Lower leg skin (tissue), 3 donors: ENCODE measurements at regions not wholly inside any gene's neighbourhood (a gene's known extent, or its start where the extent isn't known, plus 50 kb on each side); places are given as distances from the start of the nearest gene placed in this dataset.

Source experiments
- POLR2A ChIP-seq, 2 donors: fragments of 450-650 bp; IDR thresholded peaks; one replicate each; pipeline ENCODE4 v1.6.1; 2016 to 2017; ENCODE audit warnings: antibody characterized with exemption in 2 of 2, mild to moderate bottlenecking in 1 of 2, moderate library complexity in 1 of 2
- TF ChIP-seq, protein P1 (sequence below), 3 donors: fragments of 450-650 bp; IDR thresholded peaks; one replicate each; pipeline ENCODE4 v1.5.1; 2016; ENCODE audit warnings: antibody characterized with exemption in 3 of 3, mild to moderate bottlenecking in 3 of 3, moderate library complexity in 2 of 3

DNA sequence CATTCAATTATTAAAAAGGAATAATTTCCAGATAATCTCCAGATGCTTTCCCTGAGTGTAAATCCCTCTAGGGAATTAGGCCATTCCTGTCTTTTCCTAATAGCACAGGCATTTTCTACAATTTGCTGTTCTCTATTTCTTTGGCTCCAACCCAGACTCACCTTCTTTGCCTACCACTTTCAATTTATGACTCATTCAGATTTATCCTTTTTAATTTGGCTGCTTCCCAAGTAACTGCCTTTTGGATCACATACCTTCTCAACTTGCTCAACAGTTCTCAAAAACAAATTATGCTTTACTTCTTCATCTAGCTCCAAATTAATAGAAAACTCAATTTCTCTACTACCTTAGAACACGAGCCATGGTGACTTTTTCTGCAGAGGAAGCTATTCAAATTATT lies 1166.3 kb upstream of the PCDH7 start:
- TF ChIP-seq, protein P1, sequence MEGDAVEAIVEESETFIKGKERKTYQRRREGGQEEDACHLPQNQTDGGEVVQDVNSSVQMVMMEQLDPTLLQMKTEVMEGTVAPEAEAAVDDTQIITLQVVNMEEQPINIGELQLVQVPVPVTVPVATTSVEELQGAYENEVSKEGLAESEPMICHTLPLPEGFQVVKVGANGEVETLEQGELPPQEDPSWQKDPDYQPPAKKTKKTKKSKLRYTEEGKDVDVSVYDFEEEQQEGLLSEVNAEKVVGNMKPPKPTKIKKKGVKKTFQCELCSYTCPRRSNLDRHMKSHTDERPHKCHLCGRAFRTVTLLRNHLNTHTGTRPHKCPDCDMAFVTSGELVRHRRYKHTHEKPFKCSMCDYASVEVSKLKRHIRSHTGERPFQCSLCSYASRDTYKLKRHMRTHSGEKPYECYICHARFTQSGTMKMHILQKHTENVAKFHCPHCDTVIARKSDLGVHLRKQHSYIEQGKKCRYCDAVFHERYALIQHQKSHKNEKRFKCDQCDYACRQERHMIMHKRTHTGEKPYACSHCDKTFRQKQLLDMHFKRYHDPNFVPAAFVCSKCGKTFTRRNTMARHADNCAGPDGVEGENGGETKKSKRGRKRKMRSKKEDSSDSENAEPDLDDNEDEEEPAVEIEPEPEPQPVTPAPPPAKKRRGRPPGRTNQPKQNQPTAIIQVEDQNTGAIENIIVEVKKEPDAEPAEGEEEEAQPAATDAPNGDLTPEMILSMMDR (IDR thresholded peaks at IDR 0.05), result no peak
- TF ChIP-seq POLR2A (IDR thresholded peaks at IDR 0.05), result no peak
